ENCODE measurements at regions not wholly inside any gene's neighbourhood (a gene's known extent, or its start where the extent isn't known, plus 50 kb on each side); places are given as distances from the start of the nearest gene placed in this dataset.

GRCh38 chr7:80057488-80057887 lies 77.1 kb upstream of the GNAI1 start:
- no peak overlapping the region for H3K4me3 ChIP-seq
- no peak for DNase-seq (ENCODE audit: low spot score)
- no peak for TF ChIP-seq CTCF (IDR thresholded peaks at IDR 0.05)
- no peak overlapping the region for H3K27ac ChIP-seq

- H3K27ac ChIP-seq: no peak overlapping the region
- DNase-seq (ENCODE audit: low spot score): no peak
- H3K4me3 ChIP-seq: no peak overlapping the region
- TF ChIP-seq CTCF (IDR thresholded peaks at IDR 0.05): no peak
Measured at GRCh38 chr7:80054356-80054755, 80.3 kb upstream of the GNAI1 start.

GRCh38 chr7:80053124-80053523 lies 81.5 kb upstream of the GNAI1 start:
- no peak for TF ChIP-seq CTCF (IDR thresholded peaks at IDR 0.05)
- H3K27ac ChIP-seq: no peak overlapping the region
- DNase-seq (ENCODE audit: low spot score): no peak
- H3K4me3 ChIP-seq: no peak overlapping the region

GRCh38 chr7:80047856-80048459 lies 86.7 kb upstream of the GNAI1 start:
- TF ChIP-seq CTCF (IDR thresholded peaks at IDR 0.05): no peak

GRCh38 chr7:80047032-80047431 lies 87.6 kb upstream of the GNAI1 start:
- DNase-seq (ENCODE audit: low spot score): no peak
- TF ChIP-seq CTCF (IDR thresholded peaks at IDR 0.05): no peak
- H3K27ac ChIP-seq: no peak overlapping the region
- H3K4me3 ChIP-seq: no peak overlapping the region

More at GRCh38 chr7:80047856-80048459, 86.7 kb upstream of the GNAI1 start:
- Histone ChIP-seq H3K4me3 (no peak overlapping the region), H3K27ac (no peak overlapping the region)
- DNase-seq (ENCODE audit: low spot score): no peak

- DNase-seq (ENCODE audit: low spot score): no peak
- Histone ChIP-seq H3K27ac (no peak overlapping the region), H3K4me3 (no peak overlapping the region)
- no peak for TF ChIP-seq CTCF (IDR thresholded peaks at IDR 0.05)
Measured at GRCh38 chr7:80044796-80045195, 89.8 kb upstream of the GNAI1 start.

- DNase-seq (ENCODE audit: low spot score): no peak
- Histone ChIP-seq H3K27ac (no peak overlapping the region), H3K4me3 (no peak overlapping the region)
- TF ChIP-seq CTCF (IDR thresholded peaks at IDR 0.05): no peak
Measured at GRCh38 chr7:80040752-80041151, 93.9 kb upstream of the GNAI1 start.

All from coronary artery (tissue), 2 donors.